WTC11 (cell line): ENCODE measurements at regions not wholly inside any gene's neighbourhood (a gene's known extent, or its start where the extent isn't known, plus 50 kb on each side); places are given as distances from the start of the nearest gene placed in this dataset.
A peak's percentile ranks its signal among the peaks of the same experiment; 100 is the strongest.

ENCODE experiments used
- ATAC-seq: fragments of 200-7000 bp; cut with Tn5 transposase; 2 replicates; pipeline ENCODE4 v1.10.0; 2021; ENCODE audit warnings: mild to moderate bottlenecking, moderate library complexity
- CTCF ChIA-PET: fragments of 300-600 bp; sonication (Branson Sonifier 250); formaldehyde crosslinking; loops from one replicate; lab custom pipeline; 2021; ENCODE audit warnings: antibody characterized with exemption; lab: Charles Lee
- POLR2A ChIA-PET: fragments of 350-600 bp; sonication (Branson Sonifier 250); formaldehyde crosslinking; loops from one replicate; lab custom pipeline; 2021; ENCODE audit warnings: antibody characterized with exemption; lab: Charles Lee
- DNase-seq: peaks from one replicate; pipeline ENCODE4 v3.0.0; 2021; ENCODE audit warnings: low spot score
- H3K27ac Mint-ChIP-seq: 2 replicates; pipeline ENCODE4 v1.8.0; 2021; ENCODE audit warnings: mixed read lengths
- H3K27me3 Mint-ChIP-seq: 2 replicates; pipeline ENCODE4 v1.8.0; 2021; ENCODE audit warnings: low read depth, mild to moderate bottlenecking, moderate library complexity, mixed read lengths
- H3K36me3 Mint-ChIP-seq: 2 replicates; pipeline ENCODE4 v1.8.0; 2021; ENCODE audit warnings: mixed read lengths
- H3K4me1 Mint-ChIP-seq: 2 replicates; pipeline ENCODE4 v1.8.0; 2022; ENCODE audit warnings: mixed read lengths
- H3K4me3 Mint-ChIP-seq: 2 replicates; pipeline ENCODE4 v1.8.0; 2021; ENCODE audit warnings: mild to moderate bottlenecking, moderate library complexity, mixed read lengths
- H3K9me3 Mint-ChIP-seq: 2 replicates; pipeline ENCODE4 v1.8.0; 2021; ENCODE audit warnings: mixed read lengths
- ELF4 ChIP-seq: sonication (generic); formaldehyde crosslinking; IDR thresholded peaks from 2 replicates; pipeline ENCODE4 v1.8.1; 2022; ENCODE audit warnings: low read depth, mild to moderate bottlenecking, moderate library complexity, missing genetic modification reagents
- GTF2I ChIP-seq: fragments of 250-450 bp; sonication (Bioruptor Pico); conservative IDR thresholded peaks from 2 replicates; pipeline ENCODE4 v1.4.0; 2021; ENCODE audit warnings: mild to moderate bottlenecking
- IRF1 ChIP-seq: sonication (generic); formaldehyde crosslinking; IDR thresholded peaks from 2 replicates; pipeline ENCODE4 v1.8.0; 2023; ENCODE audit warnings: missing genetic modification reagents
- IRF2 ChIP-seq: sonication (generic); formaldehyde crosslinking; IDR thresholded peaks from 2 replicates; pipeline ENCODE4 v1.8.0; 2022; ENCODE audit warnings: low read depth, missing genetic modification reagents, borderline replicate concordance
- NFE2L1 ChIP-seq: sonication (generic); formaldehyde crosslinking; IDR thresholded peaks from 2 replicates; pipeline ENCODE4 v1.8.1; 2023; ENCODE audit warnings: missing genetic modification reagents
- NR1H2 ChIP-seq: sonication (generic); formaldehyde crosslinking; IDR thresholded peaks from 2 replicates; pipeline ENCODE4 v1.9.0; 2021; ENCODE audit warnings: mild to moderate bottlenecking, moderate library complexity, missing genetic modification reagents
- OVOL2 ChIP-seq: fragments of 250-450 bp; sonication (Bioruptor Pico); IDR thresholded peaks from 2 replicates; pipeline ENCODE4 v1.9.0; 2021; ENCODE audit warnings: mild to moderate bottlenecking, borderline replicate concordance
- PREB ChIP-seq: sonication (generic); formaldehyde crosslinking; IDR thresholded peaks from 2 replicates; pipeline ENCODE4 v1.8.1; 2022; ENCODE audit warnings: mild to moderate bottlenecking, missing genetic modification reagents, moderate library complexity, borderline replicate concordance
- RORB ChIP-seq: fragments of 250-450 bp; sonication (Bioruptor Pico); IDR thresholded peaks from 2 replicates; pipeline ENCODE4 v1.9.0; 2021; ENCODE audit warnings: mild to moderate bottlenecking
- SMAD3 ChIP-seq: sonication (generic); formaldehyde crosslinking; IDR thresholded peaks from 2 replicates; pipeline ENCODE4 v1.8.0; 2022; ENCODE audit warnings: missing genetic modification reagents, mild to moderate bottlenecking, borderline replicate concordance
- SMAD4 ChIP-seq: sonication (generic); formaldehyde crosslinking; IDR thresholded peaks from 2 replicates; pipeline ENCODE4 v1.8.0; 2022; ENCODE audit warnings: mild to moderate bottlenecking, missing genetic modification reagents
- SP1 ChIP-seq: sonication (generic); formaldehyde crosslinking; conservative IDR thresholded peaks from 2 replicates; pipeline ENCODE4 v1.8.1; 2022; ENCODE audit warnings: missing genetic modification reagents
- ZBTB21 ChIP-seq: sonication (generic); formaldehyde crosslinking; IDR thresholded peaks from 2 replicates; pipeline ENCODE4 v1.8.1; 2023; ENCODE audit warnings: mild to moderate bottlenecking, missing genetic modification reagents, borderline replicate concordance
- ZBTB43 ChIP-seq: sonication (generic); formaldehyde crosslinking; IDR thresholded peaks from 2 replicates; pipeline ENCODE4 v1.8.1; 2023; ENCODE audit warnings: mild to moderate bottlenecking, missing genetic modification reagents
- ZNF317 ChIP-seq: sonication (generic); formaldehyde crosslinking; IDR thresholded peaks from 2 replicates; pipeline ENCODE4 v1.8.1; 2023; ENCODE audit warnings: low read depth, mild to moderate bottlenecking, moderate library complexity, missing genetic modification reagents, borderline replicate concordance
- ZNF423 ChIP-seq: fragments of 250-450 bp; sonication (Bioruptor Pico); IDR thresholded peaks from 2 replicates; pipeline ENCODE4 v2.1.2; 2022; ENCODE audit warnings: mild to moderate bottlenecking, moderate library complexity
- TF ChIP-seq, protein P1 (sequence below): fragments of 250-450 bp; sonication (Bioruptor Pico); IDR thresholded peaks from 2 replicates; pipeline ENCODE4 v1.9.0; 2021; ENCODE audit warnings: mild to moderate bottlenecking
- TF ChIP-seq, protein P2 (sequence below): sonication (generic); formaldehyde crosslinking; conservative IDR thresholded peaks from 2 replicates; pipeline ENCODE4 v1.8.1; 2023; ENCODE audit warnings: mild to moderate bottlenecking, low read depth, missing genetic modification reagents, moderate library complexity
- TF ChIP-seq, protein P3 (sequence below): sonication (generic); formaldehyde crosslinking; IDR thresholded peaks from 2 replicates; pipeline ENCODE4 v1.8.1; 2022; ENCODE audit warnings: missing genetic modification reagents, borderline replicate concordance
- TF ChIP-seq, protein P4 (sequence below): fragments of 250-450 bp; sonication (Bioruptor Pico); conservative IDR thresholded peaks from 2 replicates; pipeline ENCODE4 v1.9.0; 2021; ENCODE audit warnings: mild to moderate bottlenecking
- TF ChIP-seq, protein P5 (sequence below): fragments of 200-600 bp; IDR thresholded peaks from 2 replicates; pipeline ENCODE4 v1.8.0; 2022; ENCODE audit warnings: antibody characterized with exemption

- H3K4me3 Mint-ChIP-seq, result no peak overlapping the region
- no peak overlapping the region for H3K27ac Mint-ChIP-seq
- H3K9me3 Mint-ChIP-seq, result peaks cover 16% of the 10 kb centered on the region
- ATAC-seq (no peak), DNase-seq (no peak)
- TF ChIP-seq IRF1 (CRISPR knock-in tag) (no peak), OVOL2 (no peak), NR1H2 (CRISPR knock-in tag) (no peak), ZNF317 (CRISPR knock-in tag) (no peak), ZNF423 (CRISPR knock-in tag) (no peak), SMAD4 (no peak), ZBTB21 (CRISPR knock-in tag) (no peak), RORB (CRISPR knock-in tag) (no peak)
- TF ChIP-seq, protein P1, sequence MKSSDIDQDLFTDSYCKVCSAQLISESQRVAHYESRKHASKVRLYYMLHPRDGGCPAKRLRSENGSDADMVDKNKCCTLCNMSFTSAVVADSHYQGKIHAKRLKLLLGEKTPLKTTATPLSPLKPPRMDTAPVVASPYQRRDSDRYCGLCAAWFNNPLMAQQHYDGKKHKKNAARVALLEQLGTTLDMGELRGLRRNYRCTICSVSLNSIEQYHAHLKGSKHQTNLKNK, result no peak
- H3K27me3 Mint-ChIP-seq, result no peaks in the 10 kb centered on the region; the same call in 1 of the 2 replicates
- H3K4me1 Mint-ChIP-seq, result peaks cover 9% of the 10 kb centered on the region
- H3K36me3 Mint-ChIP-seq, result no peaks in the 10 kb centered on the region; the same call in 1 of the 2 replicates
- CTCF ChIA-PET, result no interaction called here
- POLR2A ChIA-PET, result no interaction called here
Measured at GRCh38 chr3:99232696-99233095, 331.2 kb upstream of the DCBLD2 start.

DNA sequence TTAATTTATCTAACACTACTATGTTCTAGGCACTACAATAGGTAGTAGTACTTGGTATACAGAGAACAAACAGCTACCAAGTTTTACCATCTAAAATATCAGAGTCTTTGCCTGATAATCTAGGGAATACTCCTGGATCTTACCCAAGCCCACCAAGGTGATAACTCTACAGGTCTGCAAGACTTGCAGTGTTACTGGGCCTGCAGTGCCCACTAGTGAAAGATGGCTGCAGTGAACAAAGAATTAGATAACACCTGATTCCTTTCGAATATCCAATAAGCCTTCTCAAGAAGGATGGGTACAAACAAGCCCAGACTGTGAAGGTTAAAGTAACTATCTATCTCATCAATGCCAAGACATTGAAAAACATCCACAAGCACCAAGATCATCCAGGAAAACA is 317.0 kb upstream of the DCBLD2 start:
- ATAC-seq (0 out of 2 replicates have a peak, but pooled peaks have one; percentile 24), DNase-seq (no peak)
- ChIA-PET POLR2A (no interaction called here), CTCF (interaction anchor here (0.8 kb wide), 1 partner anchor 46 kb away, joined by 3 read pairs; no protein-coding TSS in a partner anchor)
- Mint-ChIP-seq H3K4me1 (peaks cover 4% of the 10 kb centered on the region; the same call in 1 of the 2 replicates), H3K36me3 (no peaks in the 10 kb centered on the region), H3K27me3 (no peaks in the 10 kb centered on the region), H3K4me3 (no peak overlapping the region), H3K27ac (no peak overlapping the region), H3K9me3 (peaks cover 6% of the 10 kb centered on the region; the same call in 1 of the 2 replicates)
- TF ChIP-seq NFE2L1, result no peak

DNA sequence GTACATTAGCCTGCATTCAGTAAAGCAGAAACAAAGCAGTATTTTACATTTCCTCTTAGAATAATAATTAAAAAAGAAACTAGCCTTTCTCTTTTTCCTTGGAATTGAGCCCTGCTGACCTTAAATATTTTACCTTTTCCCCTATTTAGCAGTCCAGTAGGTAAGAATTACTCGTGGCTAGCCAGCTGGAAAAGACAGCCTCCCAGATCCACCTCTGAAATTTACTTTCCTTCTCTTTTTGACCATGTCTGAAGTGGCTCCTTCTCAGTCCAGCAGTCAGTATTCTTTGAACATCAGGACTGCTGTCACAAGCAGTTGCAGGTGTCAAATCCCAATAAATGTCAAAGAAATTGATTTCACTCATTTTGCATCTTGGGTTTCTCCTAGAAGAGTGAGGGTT is 311.5 kb upstream of the DCBLD2 start:
- no peak for DNase-seq
- Mint-ChIP-seq H3K27ac (no peak overlapping the region), H3K36me3 (no peaks in the 10 kb centered on the region; the same call in 1 of the 2 replicates), H3K27me3 (no peaks in the 10 kb centered on the region), H3K4me1 (peaks cover 7% of the 10 kb centered on the region), H3K9me3 (peaks cover 24% of the 10 kb centered on the region), H3K4me3 (no peak overlapping the region)
- ChIA-PET CTCF (interaction anchor here (1.4 kb wide), 2 partner anchors 40 to 98 kb away, joined by 4 to 6 read pairs; no protein-coding TSS in a partner anchor), POLR2A (no interaction called here)
- no peak for ATAC-seq
- TF ChIP-seq ELF4, result no peak
- TF ChIP-seq, protein P2, sequence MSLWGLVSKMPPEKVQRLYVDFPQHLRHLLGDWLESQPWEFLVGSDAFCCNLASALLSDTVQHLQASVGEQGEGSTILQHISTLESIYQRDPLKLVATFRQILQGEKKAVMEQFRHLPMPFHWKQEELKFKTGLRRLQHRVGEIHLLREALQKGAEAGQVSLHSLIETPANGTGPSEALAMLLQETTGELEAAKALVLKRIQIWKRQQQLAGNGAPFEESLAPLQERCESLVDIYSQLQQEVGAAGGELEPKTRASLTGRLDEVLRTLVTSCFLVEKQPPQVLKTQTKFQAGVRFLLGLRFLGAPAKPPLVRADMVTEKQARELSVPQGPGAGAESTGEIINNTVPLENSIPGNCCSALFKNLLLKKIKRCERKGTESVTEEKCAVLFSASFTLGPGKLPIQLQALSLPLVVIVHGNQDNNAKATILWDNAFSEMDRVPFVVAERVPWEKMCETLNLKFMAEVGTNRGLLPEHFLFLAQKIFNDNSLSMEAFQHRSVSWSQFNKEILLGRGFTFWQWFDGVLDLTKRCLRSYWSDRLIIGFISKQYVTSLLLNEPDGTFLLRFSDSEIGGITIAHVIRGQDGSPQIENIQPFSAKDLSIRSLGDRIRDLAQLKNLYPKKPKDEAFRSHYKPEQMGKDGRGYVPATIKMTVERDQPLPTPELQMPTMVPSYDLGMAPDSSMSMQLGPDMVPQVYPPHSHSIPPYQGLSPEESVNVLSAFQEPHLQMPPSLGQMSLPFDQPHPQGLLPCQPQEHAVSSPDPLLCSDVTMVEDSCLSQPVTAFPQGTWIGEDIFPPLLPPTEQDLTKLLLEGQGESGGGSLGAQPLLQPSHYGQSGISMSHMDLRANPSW, result no peak
- no peak for TF ChIP-seq SMAD3 (CRISPR knock-in tag)
- TF ChIP-seq, protein P3, sequence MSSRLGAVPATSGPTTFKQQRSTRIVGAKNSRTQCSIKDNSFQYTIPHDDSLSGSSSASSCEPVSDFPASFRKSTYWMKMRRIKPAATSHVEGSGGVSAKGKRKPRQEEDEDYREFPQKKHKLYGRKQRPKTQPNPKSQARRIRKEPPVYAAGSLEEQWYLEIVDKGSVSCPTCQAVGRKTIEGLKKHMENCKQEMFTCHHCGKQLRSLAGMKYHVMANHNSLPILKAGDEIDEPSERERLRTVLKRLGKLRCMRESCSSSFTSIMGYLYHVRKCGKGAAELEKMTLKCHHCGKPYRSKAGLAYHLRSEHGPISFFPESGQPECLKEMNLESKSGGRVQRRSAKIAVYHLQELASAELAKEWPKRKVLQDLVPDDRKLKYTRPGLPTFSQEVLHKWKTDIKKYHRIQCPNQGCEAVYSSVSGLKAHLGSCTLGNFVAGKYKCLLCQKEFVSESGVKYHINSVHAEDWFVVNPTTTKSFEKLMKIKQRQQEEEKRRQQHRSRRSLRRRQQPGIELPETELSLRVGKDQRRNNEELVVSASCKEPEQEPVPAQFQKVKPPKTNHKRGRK (CRISPR knock-in tag), result no peak
- no peak for TF ChIP-seq SP1 (CRISPR knock-in tag)
- TF ChIP-seq, protein P4, sequence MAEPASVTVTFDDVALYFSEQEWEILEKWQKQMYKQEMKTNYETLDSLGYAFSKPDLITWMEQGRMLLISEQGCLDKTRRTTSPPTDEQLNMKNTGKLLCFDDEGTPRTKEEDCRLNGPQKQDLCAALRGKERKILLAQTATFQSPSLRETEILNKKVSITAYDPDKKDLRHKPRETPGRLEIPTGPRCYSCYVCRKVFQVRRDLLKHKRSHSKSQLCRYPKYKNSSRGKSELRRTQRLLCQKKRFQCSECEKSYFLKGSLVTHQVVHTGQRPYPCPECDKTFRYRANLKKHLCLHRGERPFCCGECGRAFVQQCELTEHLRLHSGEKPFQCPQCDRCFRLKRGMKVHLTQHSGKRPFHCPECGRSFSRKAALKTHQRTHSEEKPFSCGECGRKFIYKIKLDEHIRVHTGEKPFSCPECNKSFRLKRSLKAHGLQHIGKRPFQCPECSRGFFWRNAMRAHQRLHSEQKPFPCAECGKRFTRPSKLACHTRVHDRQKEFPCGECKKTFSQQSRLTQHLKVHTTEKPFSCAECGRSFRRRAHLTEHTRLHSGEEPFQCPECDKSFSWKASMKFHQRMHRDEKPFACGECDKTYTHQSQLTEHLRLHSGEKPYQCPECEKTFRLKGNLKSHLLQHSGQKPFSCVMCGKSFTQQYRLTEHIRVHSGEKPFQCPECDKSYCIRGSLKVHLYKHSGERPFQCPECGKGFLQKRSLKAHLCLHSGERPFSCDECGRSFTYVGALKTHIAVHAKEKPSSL (CRISPR knock-in tag), result no peak
- TF ChIP-seq GTF2I, result no peak
- TF ChIP-seq IRF2 (CRISPR knock-in tag), result no peak
- no peak for TF ChIP-seq PREB (CRISPR knock-in tag)
- TF ChIP-seq, protein P5, sequence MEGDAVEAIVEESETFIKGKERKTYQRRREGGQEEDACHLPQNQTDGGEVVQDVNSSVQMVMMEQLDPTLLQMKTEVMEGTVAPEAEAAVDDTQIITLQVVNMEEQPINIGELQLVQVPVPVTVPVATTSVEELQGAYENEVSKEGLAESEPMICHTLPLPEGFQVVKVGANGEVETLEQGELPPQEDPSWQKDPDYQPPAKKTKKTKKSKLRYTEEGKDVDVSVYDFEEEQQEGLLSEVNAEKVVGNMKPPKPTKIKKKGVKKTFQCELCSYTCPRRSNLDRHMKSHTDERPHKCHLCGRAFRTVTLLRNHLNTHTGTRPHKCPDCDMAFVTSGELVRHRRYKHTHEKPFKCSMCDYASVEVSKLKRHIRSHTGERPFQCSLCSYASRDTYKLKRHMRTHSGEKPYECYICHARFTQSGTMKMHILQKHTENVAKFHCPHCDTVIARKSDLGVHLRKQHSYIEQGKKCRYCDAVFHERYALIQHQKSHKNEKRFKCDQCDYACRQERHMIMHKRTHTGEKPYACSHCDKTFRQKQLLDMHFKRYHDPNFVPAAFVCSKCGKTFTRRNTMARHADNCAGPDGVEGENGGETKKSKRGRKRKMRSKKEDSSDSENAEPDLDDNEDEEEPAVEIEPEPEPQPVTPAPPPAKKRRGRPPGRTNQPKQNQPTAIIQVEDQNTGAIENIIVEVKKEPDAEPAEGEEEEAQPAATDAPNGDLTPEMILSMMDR, result no peak
- TF ChIP-seq ZBTB43, result no peak
